ELF-1 (cell line): ENCODE measurements at regions not wholly inside any gene's neighbourhood (a gene's known extent, or its start where the extent isn't known, plus 50 kb on each side); places are given as distances from the start of the nearest gene placed in this dataset.
A peak's percentile ranks its signal among the peaks of the same experiment; 100 is the strongest.

Experiments used
- DNase-seq: peaks from one replicate; pipeline ENCODE4 v3.0.0-alpha.2; 2016; ENCODE audit warnings: low read depth, low spot score

DNA sequence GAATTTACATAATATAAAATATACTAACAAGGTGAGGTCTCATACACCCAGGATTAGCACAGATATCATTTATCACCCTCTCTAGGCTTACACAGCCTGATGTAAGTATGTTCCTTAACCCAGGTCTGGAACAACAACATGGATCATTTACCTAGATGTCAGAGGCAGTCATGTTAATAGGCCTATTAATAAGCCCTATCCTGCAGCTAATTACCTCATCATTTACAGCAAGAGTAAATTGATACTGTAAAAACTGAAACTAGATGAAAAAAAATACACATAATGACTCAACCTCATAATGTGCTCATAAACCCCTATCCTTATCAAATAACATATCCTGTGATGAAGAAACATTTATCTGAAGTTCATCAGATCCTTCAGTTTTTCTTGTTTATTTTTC, 334.3 kb upstream of the MANEA start:
- no peak for DNase-seq

DNA sequence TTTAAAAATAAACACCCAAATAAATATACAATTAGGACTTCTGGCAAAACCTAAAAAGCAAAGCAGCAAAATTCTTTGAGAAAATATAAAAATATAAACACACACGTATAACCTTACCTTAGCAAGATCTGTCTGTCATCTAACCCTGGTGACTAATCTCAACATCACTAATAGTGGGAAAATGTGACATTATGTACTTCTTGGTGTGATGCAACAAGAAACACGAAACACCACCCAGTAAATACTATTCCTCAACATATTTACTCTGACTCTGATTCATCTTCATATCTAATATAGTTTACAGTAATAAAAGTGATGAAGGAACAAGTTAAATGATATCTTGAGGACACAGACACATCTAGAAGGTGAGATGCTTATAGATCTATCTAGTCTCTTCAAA, 332.6 kb upstream of the MANEA start:
- DNase-seq: no peak

DNA sequence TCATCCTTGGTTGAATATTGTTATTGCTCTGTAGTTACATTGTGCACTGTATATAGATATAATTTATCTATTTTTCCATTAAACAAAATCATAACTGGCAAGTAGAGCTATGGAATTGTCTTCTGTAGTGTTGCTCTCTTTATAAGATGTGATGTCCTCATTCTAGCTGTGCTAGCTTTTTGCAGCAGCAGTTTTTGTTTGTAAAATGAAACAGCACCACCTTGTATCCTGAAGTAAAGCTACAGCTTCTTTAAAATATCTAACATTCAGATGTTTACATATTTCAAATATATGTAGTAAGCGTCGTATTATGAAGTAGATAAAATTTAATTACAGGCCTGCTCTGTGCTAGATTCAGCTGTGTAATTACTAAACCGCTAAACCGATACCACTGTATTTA, 328.8 kb upstream of the MANEA start:
- no peak for DNase-seq

DNA sequence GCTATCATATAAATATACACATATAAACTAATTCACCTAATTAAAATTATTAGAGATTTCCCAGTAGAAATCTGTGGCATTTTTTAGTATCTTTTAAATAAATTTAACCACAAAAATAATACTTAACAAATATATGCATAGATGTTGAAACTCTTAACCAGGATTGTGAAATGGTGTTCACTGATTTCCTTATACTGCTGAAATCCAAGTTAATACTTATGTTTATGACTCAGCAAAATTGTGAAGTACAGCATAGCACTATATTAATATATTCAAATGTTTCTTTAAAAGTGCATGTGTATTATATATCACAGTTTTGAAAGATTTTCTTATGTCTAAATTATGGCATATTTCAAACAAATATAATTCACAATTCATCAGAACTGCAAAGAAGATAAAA, 328.2 kb upstream of the MANEA start:
- DNase-seq: no peak

DNA sequence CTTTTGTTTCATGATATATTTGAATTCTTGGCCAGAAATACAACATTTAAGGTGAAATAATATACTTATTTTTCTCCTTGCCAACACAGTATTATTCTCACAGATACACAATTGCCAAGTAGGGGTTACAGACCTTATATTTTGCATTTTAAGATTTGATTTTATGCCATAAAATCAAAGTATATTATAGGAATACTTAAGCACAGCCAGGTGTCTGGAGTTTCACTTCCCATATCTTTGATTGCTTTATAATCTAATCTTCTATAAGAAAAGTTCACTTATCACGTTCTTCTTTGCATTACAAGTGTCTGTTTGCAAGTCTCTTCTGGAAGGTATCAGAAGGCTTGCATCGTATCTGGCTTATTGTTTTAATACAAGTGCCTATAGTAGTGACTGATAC, 327.7 kb upstream of the MANEA start:
- DNase-seq: no peak

DNA sequence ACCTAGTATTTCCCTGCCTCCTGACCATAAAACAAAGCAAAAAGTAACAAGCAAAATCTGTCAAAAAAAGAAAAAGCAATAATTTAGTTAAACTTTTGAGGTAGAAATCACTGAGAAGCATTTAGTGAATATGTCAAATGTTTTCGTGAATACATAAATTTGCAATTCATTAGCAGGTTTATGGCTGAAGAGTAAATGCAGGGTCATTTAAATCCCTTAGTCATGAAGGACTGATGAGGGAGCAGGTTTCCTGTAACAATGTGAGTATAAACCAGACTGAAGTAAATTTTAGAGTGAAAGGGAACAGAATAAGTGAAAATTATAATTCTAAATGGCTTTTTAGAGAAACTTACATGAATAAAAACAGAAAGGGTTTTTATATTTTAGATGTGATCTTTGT, 313.5 kb upstream of the MANEA start:
- DNase-seq: no peak

DNA sequence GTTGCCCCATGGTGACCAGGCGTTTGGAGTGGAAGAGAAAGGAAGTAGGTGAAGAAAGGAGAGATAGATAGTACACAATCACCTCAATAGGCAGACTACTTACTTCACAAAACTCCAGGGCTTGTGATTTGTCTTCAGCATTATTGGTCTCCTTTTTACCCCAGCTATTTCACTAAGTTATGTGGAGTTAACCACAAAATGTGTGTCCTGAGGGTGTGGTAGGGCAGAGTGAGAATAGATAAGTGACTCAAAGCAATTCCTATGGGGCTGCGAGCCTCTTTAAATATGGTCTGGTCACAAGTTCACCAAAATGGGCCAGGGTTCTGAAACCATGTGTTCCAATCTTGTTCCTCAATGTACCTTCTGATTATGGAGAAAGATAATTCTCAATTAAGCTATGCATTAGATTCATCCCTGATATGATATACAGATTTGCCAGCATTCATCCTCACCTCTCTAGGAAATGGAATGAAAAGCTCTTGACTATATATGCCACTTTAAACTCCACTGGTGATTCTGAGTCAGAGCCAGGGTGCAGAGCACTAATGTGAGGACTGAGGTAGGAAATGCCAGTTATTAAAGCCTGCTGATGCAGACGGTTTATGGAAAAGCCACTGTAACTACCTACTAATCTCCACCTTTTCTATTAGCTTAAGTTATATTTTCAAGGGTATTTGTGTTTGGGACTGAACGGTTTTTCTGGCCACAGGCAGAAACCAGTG, 310.6 kb upstream of the MANEA start:
- no peak for DNase-seq

DNA sequence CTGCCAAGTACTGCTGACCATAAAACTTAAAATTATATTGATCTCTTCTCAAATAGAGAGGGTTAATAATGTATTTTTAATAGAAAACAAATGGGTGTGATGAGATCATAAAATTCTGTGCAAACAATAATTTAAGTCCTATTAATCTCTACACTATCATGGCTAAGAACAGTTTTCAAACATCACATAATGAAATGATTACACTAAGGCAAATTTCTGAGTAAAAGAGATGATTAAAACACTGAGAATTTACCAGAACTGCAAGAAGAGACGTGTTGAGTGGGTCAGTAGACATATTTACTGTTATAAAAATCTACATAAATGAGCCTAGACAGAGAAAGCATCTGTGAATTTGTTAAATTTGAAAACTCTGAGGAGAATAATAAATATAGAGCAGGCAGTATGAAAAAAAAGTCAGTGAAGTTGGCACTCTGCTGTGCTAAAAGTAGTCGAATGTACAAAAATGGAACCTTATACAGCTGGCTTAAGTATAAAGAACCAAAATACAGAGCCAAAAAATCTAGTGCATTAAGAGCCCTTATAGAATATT, 302.6 kb upstream of the MANEA start:
- DNase-seq: no peak

DNA sequence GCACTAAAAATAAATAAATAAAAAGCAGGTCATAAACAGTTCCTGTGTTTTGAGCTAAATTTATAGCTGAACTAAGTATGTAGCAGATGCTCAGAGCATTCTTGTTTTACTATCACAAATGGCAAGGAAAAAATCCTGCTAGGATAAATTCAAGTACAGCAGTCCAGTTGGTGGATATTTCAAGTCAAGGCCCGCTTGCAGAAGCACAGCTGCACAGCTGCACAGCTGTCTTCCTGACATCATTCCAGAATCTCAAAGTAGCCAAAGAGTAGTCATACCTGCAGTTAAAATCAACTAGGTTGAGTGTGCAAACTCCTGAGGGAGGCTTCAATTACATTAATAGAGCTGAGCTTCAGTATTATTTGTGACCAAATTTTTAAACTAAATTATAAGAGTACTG, 297.7 kb upstream of the MANEA start:
- no peak for DNase-seq

DNA sequence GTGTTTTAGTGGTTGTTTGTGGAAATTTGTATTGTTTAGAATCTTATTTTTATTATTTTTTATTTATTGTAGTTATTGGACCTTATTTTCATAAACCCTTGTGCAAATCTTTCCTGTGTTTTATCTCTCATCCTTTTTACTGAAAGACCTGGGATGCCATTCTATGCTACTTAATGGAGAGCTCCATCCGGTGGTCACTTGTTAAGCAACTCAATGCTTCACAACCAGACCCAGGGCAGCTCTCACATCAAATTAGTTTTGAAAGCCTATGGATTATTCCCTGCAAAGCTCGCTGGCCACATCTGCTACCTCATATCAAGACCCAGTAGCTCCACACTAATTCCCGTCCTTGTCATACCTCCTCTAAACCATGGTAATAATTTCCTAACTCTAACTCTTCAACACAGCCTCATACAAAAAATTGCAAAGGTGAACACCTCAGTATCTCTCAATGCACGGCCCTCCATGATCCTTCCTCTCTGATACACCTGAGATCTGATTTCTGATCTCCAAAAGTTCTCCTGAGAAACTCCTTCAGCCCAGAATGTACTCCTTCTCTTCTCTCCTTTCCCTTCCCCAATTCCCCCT, 296.6 kb upstream of the MANEA start:
- DNase-seq: no peak

DNA sequence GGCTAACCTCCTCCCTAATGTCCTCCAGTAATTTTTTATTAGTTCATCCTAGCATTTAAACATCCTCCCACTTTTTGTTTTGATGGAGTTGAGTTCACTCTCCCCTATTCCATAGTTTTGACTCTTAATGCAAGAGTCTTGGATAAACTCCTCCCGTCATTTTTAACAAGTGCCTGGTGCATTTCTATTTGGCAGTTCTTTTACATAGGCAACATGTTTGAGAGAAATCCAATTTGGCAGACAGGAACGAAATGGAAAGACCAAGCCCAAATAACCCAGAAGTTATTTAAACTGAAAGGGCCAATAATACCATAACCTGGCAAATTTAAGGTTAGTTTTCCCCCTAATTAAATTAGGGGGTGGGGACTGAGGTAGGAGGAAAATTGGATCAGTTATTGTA, 291.5 kb upstream of the MANEA start:
- DNase-seq: no peak

DNA sequence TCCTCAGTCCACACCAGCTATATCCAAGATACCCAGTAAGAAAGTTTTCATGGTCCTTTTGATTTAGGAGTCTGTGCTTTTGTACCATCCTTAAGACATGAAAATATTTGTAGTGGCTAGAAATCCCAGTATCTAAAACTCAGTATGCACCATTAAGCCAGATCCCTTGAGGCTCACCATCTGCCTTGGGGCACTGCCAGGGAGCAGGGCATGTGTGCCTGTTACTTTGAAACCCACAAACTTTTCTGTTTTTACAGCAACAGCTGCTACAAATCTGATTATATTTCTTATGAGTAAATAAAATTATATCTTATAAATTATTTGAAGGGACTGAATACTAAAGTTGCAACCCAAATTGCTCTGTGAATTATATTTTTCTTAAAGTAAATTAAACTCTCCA, 290.5 kb upstream of the MANEA start:
- no peak for DNase-seq

DNA sequence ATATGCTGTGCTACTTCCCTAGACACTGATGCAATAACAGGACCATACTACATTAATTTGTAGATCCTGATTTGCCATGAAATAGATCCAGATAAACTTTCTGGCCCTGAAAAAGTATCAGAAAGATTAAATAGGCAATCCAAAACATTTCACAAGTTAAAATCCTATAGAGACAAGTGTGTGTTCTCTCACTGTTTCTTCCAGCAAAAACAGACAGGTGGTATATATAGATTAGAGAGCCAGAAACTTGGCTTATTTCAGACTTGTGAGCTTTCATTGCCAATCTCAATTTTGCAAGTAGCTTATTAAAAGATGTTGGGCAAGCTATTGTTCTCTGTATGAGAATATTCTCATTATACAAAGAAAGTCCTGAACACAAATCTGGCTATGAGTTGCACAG, 289.1 kb upstream of the MANEA start:
- no peak for DNase-seq

DNA sequence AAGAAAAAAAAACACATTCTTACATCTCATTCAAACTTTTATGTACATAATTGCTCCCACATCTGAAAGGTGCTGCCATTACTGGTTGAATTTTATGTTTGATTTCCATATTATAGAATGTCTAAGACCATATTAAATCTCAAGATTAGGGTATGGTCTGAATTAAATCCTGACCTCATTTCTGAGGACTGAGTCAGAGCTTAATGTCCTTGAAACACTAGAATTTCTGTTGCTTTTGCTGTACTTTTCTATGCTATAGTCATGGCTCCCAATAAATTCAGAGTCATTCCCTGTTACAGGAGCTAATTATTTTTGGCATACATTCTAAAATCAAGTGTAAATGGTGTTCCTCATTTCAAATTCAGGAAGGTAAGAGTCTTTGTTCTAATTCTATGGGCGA, 285.3 kb upstream of the MANEA start:
- no peak for DNase-seq

DNA sequence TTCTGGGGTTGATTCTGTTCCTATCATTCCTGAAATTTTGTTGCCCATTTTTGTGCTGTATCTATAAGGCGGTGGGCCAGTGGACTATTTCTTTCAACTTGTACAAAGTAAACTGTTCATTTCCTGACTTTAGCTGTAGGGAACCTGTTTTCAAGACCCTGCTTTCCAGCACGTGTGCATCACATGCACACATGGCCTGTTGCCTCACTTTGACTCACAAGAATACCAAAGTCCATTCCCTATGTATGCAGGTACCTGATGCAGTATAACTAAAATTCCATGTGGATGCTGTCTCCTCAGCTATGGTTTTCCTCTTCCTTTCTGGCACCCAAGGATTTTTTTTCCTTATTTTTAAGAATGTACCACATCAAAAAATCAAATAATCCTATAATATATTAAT, 284.1 kb upstream of the MANEA start:
- no peak for DNase-seq

DNA sequence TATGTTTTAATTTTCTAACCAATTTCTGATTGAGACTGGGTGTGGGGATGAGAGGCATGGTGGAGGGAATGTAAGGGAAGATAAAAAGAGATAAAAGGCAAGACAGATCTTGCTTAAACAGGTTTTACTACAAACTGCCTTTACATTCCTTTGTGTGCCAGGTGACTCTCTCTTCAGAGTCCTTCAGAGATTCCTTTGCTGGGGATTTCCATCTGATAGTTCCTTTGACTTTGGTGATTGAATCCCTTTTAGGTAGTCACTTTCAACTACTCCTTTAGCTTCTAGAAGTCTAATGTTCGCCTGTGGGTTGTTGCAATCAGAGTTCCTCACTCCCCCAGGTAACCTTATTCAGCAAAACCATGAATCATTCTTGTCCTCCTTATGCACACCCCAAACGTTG, 283.3 kb upstream of the MANEA start:
- peak; percentile 31 for DNase-seq

DNA sequence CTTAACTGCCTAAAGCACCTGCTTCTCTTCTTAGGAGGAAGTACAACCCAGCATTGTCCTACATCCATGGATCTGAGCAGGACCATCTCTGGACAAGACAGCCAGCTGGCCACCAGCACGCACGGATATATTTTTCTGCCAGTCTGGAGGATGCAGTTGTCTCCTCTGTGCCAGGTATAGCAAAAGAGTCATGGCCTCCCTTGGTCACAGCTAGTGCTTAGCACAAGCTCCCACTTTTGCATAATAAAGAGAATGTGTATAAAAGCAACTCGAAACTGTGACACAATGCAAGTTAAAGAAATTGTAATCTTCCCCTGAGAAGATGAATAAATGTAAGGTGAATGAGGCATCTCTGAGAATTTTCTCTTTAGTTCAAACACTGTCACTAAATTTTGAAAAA, 267.8 kb upstream of the MANEA start:
- no peak for DNase-seq

DNA sequence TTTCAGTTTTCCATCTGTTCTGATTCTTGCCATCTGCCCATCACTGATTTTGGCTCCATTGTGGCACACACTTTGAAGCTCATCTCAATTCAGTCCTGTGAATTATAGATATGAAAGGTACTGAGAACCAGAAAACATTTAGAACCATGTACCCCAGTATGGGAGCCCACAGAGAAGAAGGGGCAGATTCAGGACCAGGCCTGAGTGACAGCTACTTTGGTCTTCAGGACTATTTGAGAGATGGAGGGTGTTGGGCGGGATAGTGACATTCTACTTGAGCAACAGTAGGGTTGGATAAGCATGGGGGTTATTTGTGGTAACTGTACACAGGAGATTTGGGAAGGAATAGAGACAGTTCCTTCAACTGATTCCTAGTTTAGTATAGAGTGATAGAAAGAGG, 259.2 kb upstream of the MANEA start:
- DNase-seq: no peak

DNA sequence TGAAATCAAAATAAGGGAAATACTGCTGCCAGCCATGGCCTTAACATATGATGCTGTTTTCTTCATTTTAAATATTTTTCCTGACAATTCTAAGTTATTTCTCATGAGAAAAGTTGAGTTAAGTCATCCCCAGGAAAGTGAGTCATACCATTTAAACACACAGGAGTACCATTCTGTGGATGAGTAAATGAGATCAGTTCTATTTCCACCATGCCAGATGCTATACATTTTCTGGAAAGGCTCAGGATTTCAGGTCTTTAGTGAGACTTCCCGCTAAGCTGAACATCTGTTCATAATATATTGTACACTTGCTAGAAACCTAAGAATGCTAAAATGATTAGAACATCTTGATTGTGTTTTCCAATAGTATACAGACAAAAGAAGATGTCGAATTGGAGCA, 256.2 kb upstream of the MANEA start:
- DNase-seq: no peak

DNA sequence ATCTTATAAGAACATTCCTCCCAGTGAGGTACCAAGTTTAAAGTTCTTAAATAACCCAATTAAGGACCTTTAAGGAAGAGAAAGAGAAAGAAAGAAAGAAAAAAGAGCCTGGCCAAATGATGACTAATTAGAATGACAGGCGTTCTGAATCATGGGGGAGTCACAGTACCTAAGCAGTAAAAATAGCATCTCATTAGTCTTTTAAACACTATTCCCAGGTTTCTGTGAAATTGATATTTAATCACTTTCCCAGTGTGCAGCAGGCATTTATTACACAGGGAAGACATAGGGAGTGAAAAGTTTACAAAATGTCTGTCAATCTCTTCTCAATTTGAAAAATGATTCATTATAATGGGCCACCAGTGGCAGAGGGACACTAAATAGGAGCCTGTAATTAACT, 251.4 kb upstream of the MANEA start:
- DNase-seq: no peak

DNA sequence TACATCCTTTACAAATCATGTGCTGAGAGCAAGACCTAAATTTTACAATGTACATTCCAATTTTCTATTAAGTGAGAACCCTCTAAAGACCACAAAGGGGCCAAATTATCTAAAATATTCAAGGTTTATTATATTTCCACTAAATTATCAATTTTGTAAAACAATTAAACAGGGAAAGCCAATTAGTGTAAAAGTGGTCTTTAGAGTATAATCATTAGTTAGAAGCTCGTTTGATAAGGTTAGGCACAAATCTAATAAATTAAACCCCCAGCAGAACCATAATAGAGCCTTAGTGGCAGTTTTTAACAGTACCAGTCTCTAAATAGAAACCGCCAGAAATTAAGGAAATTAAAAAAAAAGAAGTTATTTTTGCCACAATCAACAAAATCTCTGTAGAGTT, 249.1 kb upstream of the MANEA start:
- no peak for DNase-seq

DNA sequence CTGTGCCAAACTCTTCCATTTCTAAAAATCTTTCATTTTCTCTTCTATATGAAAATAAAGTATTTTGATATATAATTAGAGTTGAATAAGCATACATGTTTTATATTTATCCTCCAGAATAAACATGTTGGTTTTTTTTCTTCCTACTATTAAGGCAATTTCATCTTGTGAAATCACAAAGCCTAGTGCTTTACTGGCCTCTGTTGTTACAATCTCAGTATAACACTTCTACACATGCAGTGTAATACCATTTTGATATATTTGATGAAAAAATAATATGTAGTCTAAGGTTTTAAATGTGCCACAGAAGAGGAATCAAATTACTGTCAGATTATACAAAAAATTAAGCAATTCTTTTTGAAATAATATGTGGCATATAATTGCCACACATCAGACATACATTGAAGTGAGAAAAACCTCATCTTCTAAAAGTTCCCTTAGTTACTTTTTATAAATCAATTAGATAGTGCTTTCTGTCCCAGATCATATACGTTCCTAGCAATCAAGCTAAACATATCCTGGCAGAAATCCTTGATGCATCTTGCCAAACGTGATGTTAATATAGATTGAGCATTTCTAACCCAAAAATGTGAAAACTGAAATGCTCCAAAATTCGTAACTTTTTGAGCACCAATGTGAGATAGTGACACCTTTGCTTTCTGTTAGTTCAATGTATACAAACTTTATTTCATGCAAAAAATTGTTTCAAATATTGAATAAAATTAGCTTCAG, 225.1 kb upstream of the MANEA start:
- DNase-seq: no peak

DNA sequence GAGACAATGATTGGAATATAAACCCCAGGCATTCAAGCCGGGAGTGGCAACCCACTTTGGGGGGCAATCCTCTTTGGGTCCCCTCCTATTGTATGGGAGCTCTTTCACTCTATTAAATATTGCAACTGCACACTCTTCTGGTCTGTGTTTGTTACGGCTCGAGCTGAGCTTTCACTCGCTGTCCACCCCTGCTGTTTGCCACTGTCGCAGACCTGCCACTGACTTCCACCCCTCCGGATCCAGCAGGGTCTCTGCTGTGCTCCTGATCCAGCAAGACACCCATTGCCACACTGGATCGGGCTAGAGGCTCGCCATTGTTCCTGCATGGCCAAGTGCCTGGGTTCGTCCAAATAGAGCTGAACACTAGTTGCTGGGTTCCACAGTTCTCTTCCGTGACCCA, 222.8 kb upstream of the MANEA start:
- no peak for DNase-seq
